Hematopoietic multipotent progenitor cell treated with erythropoietin and hydrocortisone succinate and interleukin-3 and kit ligand, for 15 days (in vitro differentiated cells): ENCODE measurements at regions not wholly inside any gene's neighbourhood (a gene's known extent, or its start where the extent isn't known, plus 50 kb on each side); places are given as distances from the start of the nearest gene placed in this dataset.

Source experiments
- DNase-seq: peaks from one replicate; pipeline ENCODE4 v3.0.0-alpha.2; 2015; ENCODE audit warnings: low spot score

GRCh38 chr15:36527235-36528162 lies 51.9 kb upstream of the CDIN1 start:
- DNase-seq: no peak

GRCh38 chr15:36529296-36530011 lies 50.0 kb upstream of the CDIN1 start:
- no peak for DNase-seq
